Stomach (tissue), 8 donors: ENCODE measurements at regions not wholly inside any gene's neighbourhood (a gene's known extent, or its start where the extent isn't known, plus 50 kb on each side); places are given as distances from the start of the nearest gene placed in this dataset.
"Not testable (repeated sequence)": the region's sequence is repeated elsewhere in the genome, so short reads cannot be mapped to it uniquely, and the experiment has no call there.

Experiments used
- DNase-seq, 2 donors: peaks; one replicate each; pipeline versions ENCODE4 v3.0.0 to v3.0.0-alpha.2; 2013 to 2019
- H3K27ac ChIP-seq, 5 donors: fragments of 200-600 bp in 4 of 5; sonication (generic) in 4 of 5; one replicate each; pipeline ENCODE4 v1.5.1; 2013 to 2019; ENCODE audit warnings: mild to moderate bottlenecking in 1 of 5, moderate library complexity in 1 of 5
- H3K27me3 ChIP-seq, 3 donors: fragments of 200-600 bp; sonication (generic); one replicate each; pipeline ENCODE4 v1.5.1; 2017 to 2019; ENCODE audit warnings: mixed run types in 1 of 3
- H3K36me3 ChIP-seq, 4 donors: fragments of 200-600 bp; sonication (generic); 1 replicate in 3 of 4; 2 replicates in 1 of 4; pipeline ENCODE4 v1.5.1; 2016 to 2019
- H3K4me1 ChIP-seq, 4 donors: fragments of 200-600 bp; sonication (generic); one replicate each; pipeline ENCODE4 v1.5.1; 2016 to 2019
- H3K4me3 ChIP-seq, 4 donors: fragments of 200-600 bp; sonication (generic) in 3 of 4; one replicate each; pipeline ENCODE4 v1.5.1; 2016 to 2019; ENCODE audit warnings: mild to moderate bottlenecking in 1 of 4
- H3K9me3 ChIP-seq, 4 donors: fragments of 200-600 bp; sonication (generic); one replicate each; pipeline ENCODE4 v1.5.1; 2016 to 2019
- EP300 ChIP-seq: sonication (generic); formaldehyde crosslinking; IDR thresholded peaks from one replicate; pipeline ENCODE4 v1.6.1; 2017; ENCODE audit warnings: antibody characterized with exemption
- POLR2A ChIP-seq, 4 donors: fragments of 450-650 bp; IDR thresholded peaks; one replicate each; pipeline ENCODE4 v1.6.1; 2016; ENCODE audit warnings: antibody characterized with exemption in 4 of 4, control low read depth in 2 of 4, mild to moderate bottlenecking in 1 of 4, moderate library complexity in 1 of 4
- POLR2AphosphoS5 ChIP-seq, 3 donors: sonication (generic); formaldehyde crosslinking; IDR thresholded peaks; one replicate each; pipeline ENCODE4 v1.6.1; 2016; ENCODE audit warnings: antibody characterized with exemption in 3 of 3
- WGBS, 5 donors: extraction: QIAGEN DNeasy Blood & Tissue Kit in 3 of 5; methylation state at CpG; one replicate each; pipeline versions ENCODE4 v1.1.5 to v1.1.7; 2013 to 2018; 5-methylcytosine and 5-hydroxymethylcytosine counted together
- intact Hi-C: fragments of 100-400 bp; cut with DNase I; formaldehyde crosslinking; loops from one replicate; pipeline ENCODE4 v1.15.1; 2023; ENCODE audit warnings: low total_unique reads
- TF ChIP-seq, protein P1 (sequence below), 7 experiments: fragments of 450-650 bp in 4 of 7; fragments of 200-600 bp in 3 of 7; sonication (generic) in 3 of 7; IDR thresholded peaks; one replicate each; pipeline ENCODE4 v1.5.1; 2016 to 2019; ENCODE audit warnings: antibody characterized with exemption in 7 of 7, control low read depth in 2 of 7, mild to moderate bottlenecking in 1 of 7
- donor health status: healthy with polysubstance abuse.
- donor health status: Bipolar disorder and iron deficiency.
- donor health status: healthy.

DNA sequence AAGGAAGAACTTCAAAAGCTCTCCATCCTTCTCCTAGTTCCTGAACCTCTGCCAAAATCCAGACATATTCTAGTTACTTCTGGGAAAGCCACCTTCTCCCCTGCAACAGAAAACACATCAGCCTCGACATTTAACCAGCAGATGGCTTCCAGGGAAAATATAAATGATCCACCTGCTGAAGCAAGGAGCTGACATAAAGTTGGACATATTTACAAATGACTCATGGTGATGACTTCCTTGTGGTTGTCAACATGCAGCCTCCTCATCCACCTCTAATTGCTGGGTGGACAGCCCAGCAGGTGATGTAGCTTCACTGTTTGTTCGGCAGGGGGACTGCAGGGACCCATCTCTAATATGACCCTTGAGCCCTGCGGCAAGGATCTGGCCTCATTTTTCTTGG, 266.0 kb downstream of the C7orf25 start:
- TF ChIP-seq POLR2AphosphoS5 (IDR thresholded peaks at IDR 0.05) (peak in 1 of 3 donors; percentile 17), EP300 (no peak)
- TF ChIP-seq, protein P1, sequence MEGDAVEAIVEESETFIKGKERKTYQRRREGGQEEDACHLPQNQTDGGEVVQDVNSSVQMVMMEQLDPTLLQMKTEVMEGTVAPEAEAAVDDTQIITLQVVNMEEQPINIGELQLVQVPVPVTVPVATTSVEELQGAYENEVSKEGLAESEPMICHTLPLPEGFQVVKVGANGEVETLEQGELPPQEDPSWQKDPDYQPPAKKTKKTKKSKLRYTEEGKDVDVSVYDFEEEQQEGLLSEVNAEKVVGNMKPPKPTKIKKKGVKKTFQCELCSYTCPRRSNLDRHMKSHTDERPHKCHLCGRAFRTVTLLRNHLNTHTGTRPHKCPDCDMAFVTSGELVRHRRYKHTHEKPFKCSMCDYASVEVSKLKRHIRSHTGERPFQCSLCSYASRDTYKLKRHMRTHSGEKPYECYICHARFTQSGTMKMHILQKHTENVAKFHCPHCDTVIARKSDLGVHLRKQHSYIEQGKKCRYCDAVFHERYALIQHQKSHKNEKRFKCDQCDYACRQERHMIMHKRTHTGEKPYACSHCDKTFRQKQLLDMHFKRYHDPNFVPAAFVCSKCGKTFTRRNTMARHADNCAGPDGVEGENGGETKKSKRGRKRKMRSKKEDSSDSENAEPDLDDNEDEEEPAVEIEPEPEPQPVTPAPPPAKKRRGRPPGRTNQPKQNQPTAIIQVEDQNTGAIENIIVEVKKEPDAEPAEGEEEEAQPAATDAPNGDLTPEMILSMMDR (IDR thresholded peaks at IDR 0.05) = no peak
- H3K9me3 ChIP-seq = no peaks in the 10 kb centered on the region
- DNase-seq = peak in 1 of 2 donors; percentile 27
- H3K36me3 ChIP-seq = no peaks in the 10 kb centered on the region
- no peak overlapping the region for H3K4me3 ChIP-seq
- no peaks in the 10 kb centered on the region for H3K4me1 ChIP-seq
- H3K27ac ChIP-seq = no peak overlapping the region
- WGBS, 5 donors = 64 to 78% (median 66%) methylated on average over 3 of the region's 3 CpGs
- H3K27me3 ChIP-seq = no peaks in the 10 kb centered on the region
- intact Hi-C loops = no loop called here

DNA sequence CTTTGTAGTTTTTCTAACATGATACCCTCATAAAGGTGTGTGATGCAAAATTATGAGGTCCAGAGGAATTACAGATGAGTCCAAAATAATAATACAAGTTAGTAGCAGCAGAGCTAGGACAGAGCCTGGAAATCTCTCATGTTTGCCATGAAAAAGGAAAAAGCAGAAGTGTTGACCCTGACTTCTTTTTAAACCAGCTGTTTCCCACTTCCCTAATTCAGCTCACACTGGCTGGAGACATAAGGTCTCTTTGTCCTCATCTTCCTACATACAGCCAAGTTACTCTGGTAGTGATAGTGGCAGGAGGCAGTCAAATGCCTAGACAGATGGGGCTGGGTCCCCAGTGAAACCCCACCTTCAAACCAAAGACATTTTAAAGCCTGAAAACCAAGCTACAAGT, 269.2 kb downstream of the C7orf25 start:
- Histone ChIP-seq H3K36me3 (no peaks in the 10 kb centered on the region), H3K4me1 (no peaks in the 10 kb centered on the region), H3K27ac (no peak overlapping the region), H3K9me3 (no peaks in the 10 kb centered on the region), H3K4me3 (no peak overlapping the region), H3K27me3 (no peaks in the 10 kb centered on the region)
- intact Hi-C loops = no loop called here
- no peak for DNase-seq
- no peak for TF ChIP-seq POLR2AphosphoS5 (IDR thresholded peaks at IDR 0.05)
- TF ChIP-seq, protein P1 (IDR thresholded peaks at IDR 0.05) = no peak
- no peak for TF ChIP-seq EP300
- no peak for TF ChIP-seq POLR2A (IDR thresholded peaks at IDR 0.05)

DNA sequence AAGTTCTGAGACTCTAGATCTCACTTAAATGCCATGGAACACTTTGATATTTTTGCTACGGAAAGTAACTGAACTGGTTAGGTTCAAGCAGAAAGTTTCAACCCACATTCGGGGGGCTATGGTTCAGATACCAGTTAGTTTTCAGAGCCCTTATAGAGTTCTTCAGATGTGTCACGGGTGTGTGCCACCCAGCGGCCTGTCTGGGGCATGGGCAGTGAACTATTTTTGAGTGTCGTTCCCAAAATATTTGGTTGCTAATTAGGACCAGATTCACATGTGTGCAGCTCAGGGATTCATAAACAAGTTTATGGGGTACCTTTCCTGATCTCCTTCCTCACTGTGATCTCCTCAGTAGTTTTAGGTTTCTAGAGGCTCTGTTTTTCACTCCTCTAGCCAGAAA, 271.9 kb downstream of the C7orf25 start:
- WGBS, 5 donors = 84 to 92% (median 88%) methylated on average over 5 of the region's 5 CpGs

DNA sequence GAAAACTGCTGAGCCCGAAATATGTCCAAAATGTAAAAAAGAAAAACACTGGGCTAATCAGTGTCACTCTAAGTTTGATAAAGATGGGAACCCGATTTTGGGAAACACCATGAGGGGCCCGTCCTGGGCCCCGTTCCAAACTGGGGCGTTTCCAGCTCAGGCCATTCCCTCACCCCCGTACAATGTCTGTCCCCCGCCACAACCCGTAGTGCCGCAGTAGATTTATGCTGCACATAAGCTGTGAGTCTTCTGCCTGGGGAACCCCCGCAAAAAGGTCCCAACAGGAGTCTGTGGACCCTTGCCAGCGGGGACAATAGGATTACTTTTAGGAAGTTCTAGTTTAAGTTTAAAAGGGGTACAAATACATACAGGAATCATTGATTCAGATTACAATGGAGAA, 275.5 kb downstream of the C7orf25 start:
- H3K4me3 ChIP-seq, H3K9me3 ChIP-seq, intact Hi-C loops, DNase-seq, H3K27me3 ChIP-seq, H3K27ac ChIP-seq, H3K36me3 ChIP-seq, H3K4me1 ChIP-seq: not testable (repeated sequence)
- 78 to 91% (median 82%) methylated on average over 11 of the region's 11 CpGs for WGBS, 5 donors

More for the DNA sequence above, 271.9 kb downstream of the C7orf25 start:
- Histone ChIP-seq H3K27me3 (no peaks in the 10 kb centered on the region), H3K36me3 (no peaks in the 10 kb centered on the region), H3K9me3 (no peaks in the 10 kb centered on the region), H3K4me3 (no peak overlapping the region), H3K4me1 (no peaks in the 10 kb centered on the region), H3K27ac (no peak overlapping the region)
- TF ChIP-seq, protein P1 (IDR thresholded peaks at IDR 0.05) = no peak
- no peak for TF ChIP-seq POLR2AphosphoS5 (IDR thresholded peaks at IDR 0.05)
- no peak for TF ChIP-seq EP300
- intact Hi-C loops = no loop called here
- DNase-seq = no peak

DNA sequence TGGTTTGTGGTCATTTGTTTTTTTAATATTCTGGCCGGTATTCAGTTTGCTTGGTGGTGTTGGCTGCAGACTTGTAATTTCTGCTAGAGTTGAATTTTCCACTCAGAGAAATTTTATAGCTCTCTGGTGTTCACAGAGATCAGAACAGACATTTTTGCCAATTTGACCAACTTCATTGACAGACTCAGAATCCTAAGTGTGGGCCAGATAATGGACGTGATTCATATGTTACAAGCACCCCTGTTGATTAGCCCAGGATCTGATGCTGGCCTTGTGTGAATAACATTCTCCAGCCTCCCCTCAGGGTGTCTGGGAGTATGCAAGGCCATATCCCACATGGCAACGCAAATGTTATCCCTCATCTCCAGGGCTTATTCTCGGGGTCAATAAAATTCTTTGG, 283.8 kb downstream of the C7orf25 start:
- no peaks in the 10 kb centered on the region for H3K4me1 ChIP-seq
- WGBS, 5 donors = 62 to 85% (median 80%) methylated on average over 4 of the region's 4 CpGs
- no peak for TF ChIP-seq POLR2A (IDR thresholded peaks at IDR 0.05)
- TF ChIP-seq EP300 = no peak
- TF ChIP-seq, protein P1 (IDR thresholded peaks at IDR 0.05) = no peak
- TF ChIP-seq POLR2AphosphoS5 (IDR thresholded peaks at IDR 0.05) = no peak
- H3K27me3 ChIP-seq = no peaks in the 10 kb centered on the region
- peak in 1 of 2 donors; percentile 13 for DNase-seq
- H3K9me3 ChIP-seq = no peaks in the 10 kb centered on the region
- intact Hi-C loops = no loop called here
- no peak overlapping the region for H3K4me3 ChIP-seq
- H3K27ac ChIP-seq = no peak overlapping the region
- H3K36me3 ChIP-seq = no peaks in the 10 kb centered on the region
